ENCODE measurements at regions not wholly inside any gene's neighbourhood (a gene's known extent, or its start where the extent isn't known, plus 50 kb on each side); places are given as distances from the start of the nearest gene placed in this dataset.

DNA sequence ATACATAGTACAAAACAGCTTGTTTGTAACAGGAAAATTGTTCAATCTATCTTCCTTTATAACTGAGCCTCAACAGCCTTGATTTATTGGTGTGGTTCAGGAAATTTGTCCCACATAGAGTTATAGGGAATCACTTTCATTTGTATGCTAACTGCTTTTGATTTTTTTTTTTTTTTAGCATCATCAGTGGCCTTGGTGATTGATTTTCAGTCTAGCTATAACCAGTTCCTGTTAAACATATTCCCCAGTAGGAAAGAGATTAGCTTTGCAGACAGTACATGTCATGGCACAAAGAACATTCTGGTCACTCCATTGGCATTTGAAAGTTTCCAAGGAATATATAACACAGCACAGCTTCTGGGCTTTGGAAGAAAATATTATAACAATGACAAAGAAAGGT, 337.3 kb upstream of the TMPO start:
- no peaks in the 10 kb centered on the region for H3K36me3 ChIP-seq
- H3K4me3 ChIP-seq, result no peak overlapping the region
- H3K27ac ChIP-seq, result no peak overlapping the region
- no peak for DNase-seq (ENCODE audit: low spot score)
- H3K9me3 ChIP-seq, result no peaks in the 10 kb centered on the region
- H3K27me3 ChIP-seq, result no peaks in the 10 kb centered on the region
- H3K4me1 ChIP-seq, result no peaks in the 10 kb centered on the region
- TF ChIP-seq, protein P1, sequence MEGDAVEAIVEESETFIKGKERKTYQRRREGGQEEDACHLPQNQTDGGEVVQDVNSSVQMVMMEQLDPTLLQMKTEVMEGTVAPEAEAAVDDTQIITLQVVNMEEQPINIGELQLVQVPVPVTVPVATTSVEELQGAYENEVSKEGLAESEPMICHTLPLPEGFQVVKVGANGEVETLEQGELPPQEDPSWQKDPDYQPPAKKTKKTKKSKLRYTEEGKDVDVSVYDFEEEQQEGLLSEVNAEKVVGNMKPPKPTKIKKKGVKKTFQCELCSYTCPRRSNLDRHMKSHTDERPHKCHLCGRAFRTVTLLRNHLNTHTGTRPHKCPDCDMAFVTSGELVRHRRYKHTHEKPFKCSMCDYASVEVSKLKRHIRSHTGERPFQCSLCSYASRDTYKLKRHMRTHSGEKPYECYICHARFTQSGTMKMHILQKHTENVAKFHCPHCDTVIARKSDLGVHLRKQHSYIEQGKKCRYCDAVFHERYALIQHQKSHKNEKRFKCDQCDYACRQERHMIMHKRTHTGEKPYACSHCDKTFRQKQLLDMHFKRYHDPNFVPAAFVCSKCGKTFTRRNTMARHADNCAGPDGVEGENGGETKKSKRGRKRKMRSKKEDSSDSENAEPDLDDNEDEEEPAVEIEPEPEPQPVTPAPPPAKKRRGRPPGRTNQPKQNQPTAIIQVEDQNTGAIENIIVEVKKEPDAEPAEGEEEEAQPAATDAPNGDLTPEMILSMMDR (IDR thresholded peaks at IDR 0.05), result no peak

DNA sequence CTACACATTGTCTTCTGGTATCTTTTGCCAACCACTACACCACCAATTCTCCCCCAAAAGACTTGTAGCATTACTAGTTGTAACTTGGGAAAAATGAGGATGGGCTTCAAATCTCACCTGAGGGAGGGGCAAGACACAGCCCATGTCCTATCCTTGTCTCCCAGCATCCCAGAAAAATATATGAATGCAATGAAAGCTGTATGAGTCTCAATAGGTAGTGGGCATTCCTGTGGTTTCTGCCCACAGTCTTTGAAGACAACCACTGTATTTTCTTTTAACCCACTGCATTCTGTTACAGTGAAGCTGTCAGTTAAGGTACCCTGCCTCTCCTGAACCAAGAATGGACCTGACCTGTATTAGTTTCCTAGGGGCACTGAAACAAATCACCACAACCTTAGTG, 336.2 kb upstream of the TMPO start:
- Histone ChIP-seq H3K4me3 (no peak overlapping the region), H3K27ac (no peak overlapping the region), H3K4me1 (no peaks in the 10 kb centered on the region), H3K36me3 (no peaks in the 10 kb centered on the region), H3K9me3 (no peaks in the 10 kb centered on the region), H3K27me3 (no peaks in the 10 kb centered on the region)
- no peak for DNase-seq (ENCODE audit: low spot score)
- TF ChIP-seq, protein P1 (IDR thresholded peaks at IDR 0.05), result no peak

DNA sequence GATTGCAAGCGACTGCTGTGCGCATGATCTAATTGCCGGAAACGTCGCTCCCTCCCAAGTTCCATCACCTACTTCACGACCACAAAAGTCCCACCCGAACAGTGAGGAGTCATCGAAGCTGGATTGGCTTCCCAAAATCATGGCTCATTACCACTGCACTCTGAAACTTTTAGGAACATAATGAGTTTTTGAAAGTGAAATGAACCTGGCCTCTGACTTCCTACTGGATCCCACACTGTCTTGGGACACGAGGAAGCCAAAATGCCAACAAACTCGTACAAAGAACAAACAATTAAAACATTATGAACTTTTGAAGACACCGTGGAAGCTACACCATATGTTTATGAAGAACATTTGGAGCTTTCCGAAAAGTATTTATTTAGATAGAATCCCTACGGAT, 334.8 kb upstream of the TMPO start:
- TF ChIP-seq, protein P1 (IDR thresholded peaks at IDR 0.05), result no peak
- H3K27ac ChIP-seq, result no peak overlapping the region
- H3K9me3 ChIP-seq, result no peaks in the 10 kb centered on the region
- H3K4me1 ChIP-seq, result no peaks in the 10 kb centered on the region
- no peaks in the 10 kb centered on the region for H3K36me3 ChIP-seq
- no peak for DNase-seq (ENCODE audit: low spot score)
- no peaks in the 10 kb centered on the region for H3K27me3 ChIP-seq
- no peak overlapping the region for H3K4me3 ChIP-seq

DNA sequence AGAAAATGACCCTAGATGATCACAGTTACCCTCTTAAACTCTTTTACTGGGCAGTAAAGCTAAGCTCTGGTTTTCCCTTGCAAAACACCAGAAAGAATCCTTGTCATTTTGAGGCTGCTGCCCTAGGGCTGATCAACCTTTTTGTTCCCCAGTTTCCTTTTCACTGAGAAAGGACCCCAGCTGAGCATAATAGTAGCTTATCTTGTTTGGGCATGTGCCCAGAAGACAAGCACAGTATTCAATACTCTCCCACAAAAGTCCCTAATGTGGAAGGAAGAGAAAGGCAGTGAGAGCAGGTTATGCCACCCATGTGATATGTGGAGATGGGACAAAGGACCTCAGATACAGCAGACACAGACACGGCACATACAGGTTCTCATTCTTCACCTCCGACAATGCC, 332.6 kb upstream of the TMPO start:
- Histone ChIP-seq H3K4me3 (no peak overlapping the region), H3K36me3 (no peaks in the 10 kb centered on the region), H3K4me1 (no peaks in the 10 kb centered on the region), H3K27me3 (no peaks in the 10 kb centered on the region), H3K9me3 (no peaks in the 10 kb centered on the region), H3K27ac (no peak overlapping the region)
- no peak for DNase-seq (ENCODE audit: low spot score)
- TF ChIP-seq, protein P1 (IDR thresholded peaks at IDR 0.05), result no peak

DNA sequence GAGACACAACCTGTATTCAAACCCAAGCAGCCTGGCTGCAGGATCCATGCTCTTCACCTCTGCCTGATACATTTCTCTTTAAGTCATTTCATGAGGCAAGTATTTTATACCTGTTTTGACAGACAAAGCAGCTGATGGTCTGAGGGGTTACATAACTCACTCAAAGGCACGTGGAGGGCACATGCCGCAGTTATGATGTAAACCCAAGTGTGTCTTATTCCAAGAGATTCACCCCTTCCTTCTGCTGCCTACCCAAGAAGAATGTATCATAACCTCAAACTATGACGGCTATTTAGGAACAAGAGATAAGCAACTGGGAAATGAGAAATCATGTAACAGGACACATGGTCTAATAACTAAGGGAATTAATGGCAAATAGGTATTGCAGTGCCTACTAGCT, 329.8 kb upstream of the TMPO start:
- Histone ChIP-seq H3K4me3 (no peak overlapping the region), H3K27ac (no peak overlapping the region), H3K9me3 (no peaks in the 10 kb centered on the region), H3K4me1 (no peaks in the 10 kb centered on the region), H3K36me3 (no peaks in the 10 kb centered on the region), H3K27me3 (no peaks in the 10 kb centered on the region)
- no peak for DNase-seq (ENCODE audit: low spot score)
- TF ChIP-seq, protein P1 (IDR thresholded peaks at IDR 0.05), result no peak

DNA sequence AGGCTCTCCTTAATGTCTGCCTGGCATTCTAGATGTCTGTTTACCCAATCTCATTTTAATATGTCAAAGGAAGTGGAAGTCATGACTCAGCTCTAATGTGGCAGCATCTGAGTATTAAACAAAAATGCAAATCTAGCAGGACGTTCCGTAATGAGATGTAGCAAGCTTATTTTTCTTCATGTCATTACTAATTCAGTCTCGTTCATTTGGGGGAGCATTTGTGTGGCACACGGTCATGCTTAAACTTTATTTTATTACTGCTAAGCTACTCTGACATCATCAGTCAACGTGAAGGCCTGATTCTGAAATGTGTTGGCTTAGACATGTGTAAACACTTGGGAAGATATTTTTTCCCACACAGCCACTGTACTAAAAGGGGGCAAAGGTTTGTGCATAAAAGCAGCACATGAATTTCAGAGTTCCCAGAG, 326.7 kb upstream of the TMPO start:
- Histone ChIP-seq H3K27ac (no peak overlapping the region), H3K36me3 (no peaks in the 10 kb centered on the region), H3K4me3 (no peak overlapping the region), H3K27me3 (no peaks in the 10 kb centered on the region), H3K4me1 (no peaks in the 10 kb centered on the region), H3K9me3 (no peaks in the 10 kb centered on the region)
- no peak for DNase-seq (ENCODE audit: low spot score)
- TF ChIP-seq, protein P1 (IDR thresholded peaks at IDR 0.05), result no peak

Data from right atrium auricular region (tissue), 2 donors.